ENCODE measurements at regions not wholly inside any gene's neighbourhood (a gene's known extent, or its start where the extent isn't known, plus 50 kb on each side); places are given as distances from the start of the nearest gene placed in this dataset.
"Not testable (repeated sequence)": the region's sequence is repeated elsewhere in the genome, so short reads cannot be mapped to it uniquely, and the experiment has no call there.

GRCh38 chr2:15681089-15681885 lies 89.6 kb downstream of the DDX1 start:
- no peak for DNase-seq

- DNase-seq = no peak
These were observed 90.7 kb downstream of the DDX1 start for GRCh38 chr2:15682354-15682753.

GRCh38 chr2:15684161-15685039 lies 92.7 kb downstream of the DDX1 start:
- DNase-seq = no peak

- no peak for DNase-seq
These were observed 93.5 kb downstream of the DDX1 start for GRCh38 chr2:15685143-15685542.

GRCh38 chr2:15686643-15687042 lies 95.0 kb downstream of the DDX1 start:
- no peak for DNase-seq

- no peak for DNase-seq
These were observed 95.6 kb downstream of the DDX1 start for GRCh38 chr2:15687243-15687642.

GRCh38 chr2:15687720-15688119 lies 96.1 kb downstream of the DDX1 start:
- no peak for DNase-seq

GRCh38 chr2:15688924-15689568 lies 97.4 kb downstream of the DDX1 start:
- no peak for DNase-seq

GRCh38 chr2:15689654-15690053 lies 98.0 kb downstream of the DDX1 start:
- DNase-seq = no peak

- DNase-seq = no peak
These were observed 100.1 kb downstream of the DDX1 start for GRCh38 chr2:15691586-15692310.

GRCh38 chr2:15692551-15693377 lies 101.1 kb downstream of the DDX1 start:
- DNase-seq = no peak

- DNase-seq = no peak
These were observed 101.7 kb downstream of the DDX1 start for GRCh38 chr2:15693382-15693781.

- no peak for DNase-seq
These were observed 102.4 kb downstream of the DDX1 start for GRCh38 chr2:15693926-15694588.

GRCh38 chr2:15694589-15694986 lies 102.9 kb downstream of the DDX1 start:
- DNase-seq = no peak

GRCh38 chr2:15695582-15696330 lies 104.1 kb downstream of the DDX1 start:
- DNase-seq = no peak

GRCh38 chr2:15696606-15697170 lies 105.0 kb downstream of the DDX1 start:
- DNase-seq = not testable (repeated sequence)

GRCh38 chr2:15700131-15700530 lies 108.5 kb downstream of the DDX1 start:
- no peak for DNase-seq

- DNase-seq = no peak
These were observed 109.1 kb downstream of the DDX1 start for GRCh38 chr2:15700599-15701340.

- DNase-seq = no peak
These were observed 109.8 kb downstream of the DDX1 start for GRCh38 chr2:15701341-15701907.
